Activated CD8-positive, alpha-beta memory T cell treated with anti-CD3 and anti-CD28 coated beads, Interleukin-2, amount 10 ng/mL, durations not matched to agents 7 days and 5 days (primary cell): ENCODE measurements at regions not wholly inside any gene's neighbourhood (a gene's known extent, or its start where the extent isn't known, plus 50 kb on each side); places are given as distances from the start of the nearest gene placed in this dataset.
"Not testable (repeated sequence)": the region's sequence is repeated elsewhere in the genome, so short reads cannot be mapped to it uniquely, and the experiment has no call there.

ENCODE experiments used
- ATAC-seq: fragments of 150-1000 bp; cut with Tn5 transposase; one replicate; pipeline ENCODE4 v1.10.0; 2021; ENCODE audit warnings: moderate library complexity
- CTCF ChIA-PET: fragments of 350-600 bp; sonication (Branson Sonifier 250); formaldehyde crosslinking; loops from one replicate; lab custom pipeline; 2021; ENCODE audit warnings: antibody characterized with exemption; lab: Charles Lee
- DNase-seq: peaks from one replicate; pipeline ENCODE4 v3.0.0-alpha.2; 2020
- H3K27ac Mint-ChIP-seq: one replicate; pipeline ENCODE4 v1.8.0; 2021; ENCODE audit warnings: mild to moderate bottlenecking, mixed read lengths
- H3K27me3 Mint-ChIP-seq: one replicate; pipeline ENCODE4 v1.8.0; 2021; ENCODE audit warnings: mixed read lengths
- H3K36me3 Mint-ChIP-seq: one replicate; pipeline ENCODE4 v1.8.0; 2021; ENCODE audit warnings: mild to moderate bottlenecking, mixed read lengths
- H3K4me1 Mint-ChIP-seq: one replicate; pipeline ENCODE4 v1.8.0; 2021; ENCODE audit warnings: mixed read lengths
- H3K4me3 Mint-ChIP-seq: one replicate; pipeline ENCODE4 v1.8.0; 2021; ENCODE audit warnings: mild to moderate bottlenecking, moderate library complexity, mixed read lengths
- H3K9me3 Mint-ChIP-seq: one replicate; pipeline ENCODE4 v1.8.0; 2022; ENCODE audit warnings: low read depth, mixed read lengths

GRCh38 chr10:125265579-125265955 lies 105.2 kb upstream of the CTBP2 start:
- CTCF ChIA-PET: no interaction called here
- no peaks in the 10 kb centered on the region for H3K36me3 Mint-ChIP-seq
- H3K4me1 Mint-ChIP-seq: no peaks in the 10 kb centered on the region
- H3K9me3 Mint-ChIP-seq: peaks cover 2% of the 10 kb centered on the region
- no peak for DNase-seq
- no peak for ATAC-seq
- no peak overlapping the region for H3K27ac Mint-ChIP-seq
- no peaks in the 10 kb centered on the region for H3K27me3 Mint-ChIP-seq
- H3K4me3 Mint-ChIP-seq: no peak overlapping the region

DNA sequence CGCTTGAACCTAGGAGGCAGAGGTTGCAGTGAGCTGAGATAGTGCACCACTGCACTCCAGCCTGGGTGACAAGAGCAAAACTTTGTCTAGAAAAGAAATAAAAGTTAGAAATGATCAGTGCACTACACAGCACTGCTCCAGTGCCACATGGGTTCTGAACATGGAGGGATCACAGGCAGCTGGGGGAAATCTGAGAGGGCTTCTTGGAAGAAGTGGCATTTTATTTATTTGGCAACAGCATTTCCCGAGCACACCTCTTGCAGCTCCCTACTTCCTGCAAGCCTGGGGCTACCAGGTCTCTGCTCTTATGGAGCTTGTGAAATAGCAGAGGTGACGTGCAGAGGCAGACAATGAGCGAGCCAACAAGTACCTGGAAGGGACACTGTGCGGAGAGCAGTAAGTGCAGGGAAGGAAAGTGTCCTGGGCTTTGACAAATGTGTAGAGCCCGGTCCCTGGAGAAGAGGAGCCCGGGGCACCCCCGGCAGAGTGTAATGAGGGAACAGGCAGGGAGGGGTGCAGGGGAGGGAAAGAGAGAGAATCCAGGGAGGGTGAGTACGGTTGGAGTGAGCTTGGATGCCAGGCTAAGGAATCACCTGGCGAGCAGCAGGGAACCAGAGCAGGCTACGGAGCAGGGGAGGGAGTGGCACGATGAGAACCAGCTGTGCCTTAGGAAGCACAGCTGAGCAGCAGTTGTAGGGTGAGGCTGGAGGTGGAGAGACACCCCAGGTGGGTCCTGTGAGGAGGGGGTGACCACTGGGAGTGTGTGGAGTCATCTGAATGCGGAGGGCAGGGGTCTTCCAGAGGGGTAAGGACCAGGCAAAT lies 104.6 kb upstream of the CTBP2 start:
- Mint-ChIP-seq H3K27ac (no peak overlapping the region), H3K4me1 (no peaks in the 10 kb centered on the region), H3K9me3 (peaks cover 2% of the 10 kb centered on the region), H3K4me3 (no peak overlapping the region), H3K27me3 (no peaks in the 10 kb centered on the region), H3K36me3 (no peaks in the 10 kb centered on the region)
- CTCF ChIA-PET: no interaction called here
- no peak for ATAC-seq
- no peak for DNase-seq

DNA sequence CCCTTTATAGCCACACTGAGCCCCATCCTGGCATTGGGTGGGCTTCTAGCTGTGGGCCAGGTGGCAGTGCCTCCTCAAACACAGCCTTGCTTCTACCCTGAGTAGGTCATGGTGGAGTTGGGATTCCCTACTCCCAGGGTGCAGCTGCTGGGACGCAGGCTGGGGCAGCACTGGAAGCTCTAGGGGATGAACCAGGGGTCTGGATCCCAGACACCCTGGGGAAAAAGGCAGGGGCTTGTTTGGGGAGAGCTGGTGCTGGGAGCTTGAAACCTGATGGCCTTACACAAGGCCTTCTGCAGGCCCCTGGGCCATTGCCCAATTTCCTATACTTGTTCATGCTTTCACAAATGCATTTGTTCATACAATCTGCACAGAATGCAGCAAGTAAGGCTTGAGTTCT lies 103.7 kb upstream of the CTBP2 start:
- Mint-ChIP-seq H3K4me3 (no peak overlapping the region), H3K27me3 (no peaks in the 10 kb centered on the region), H3K4me1 (no peaks in the 10 kb centered on the region), H3K9me3 (peaks cover 2% of the 10 kb centered on the region), H3K36me3 (no peaks in the 10 kb centered on the region), H3K27ac (no peak overlapping the region)
- CTCF ChIA-PET: no interaction called here
- no peak for ATAC-seq
- no peak for DNase-seq

DNA sequence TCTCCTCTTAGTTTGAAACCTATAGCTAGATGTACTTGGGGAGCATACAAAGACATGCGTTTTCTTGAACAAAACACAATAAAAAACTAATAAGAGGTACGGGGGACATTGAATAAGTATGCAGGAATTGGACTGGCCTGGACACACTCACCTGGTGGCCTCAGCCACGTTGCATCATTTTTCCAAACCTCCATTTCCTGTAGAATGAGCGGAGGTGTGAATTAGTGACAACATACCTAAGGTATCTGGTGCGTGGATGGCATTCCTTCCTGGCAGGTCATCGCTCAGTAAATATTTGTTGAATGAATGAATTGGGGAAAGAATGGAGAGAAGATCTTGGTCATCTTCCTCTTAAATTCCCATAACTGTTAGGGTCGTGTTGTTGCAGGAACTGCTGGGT lies 103.2 kb upstream of the CTBP2 start:
- DNase-seq (no peak), ATAC-seq (no peak)
- CTCF ChIA-PET: no interaction called here
- Mint-ChIP-seq H3K4me3 (no peak overlapping the region), H3K4me1 (no peaks in the 10 kb centered on the region), H3K36me3 (no peaks in the 10 kb centered on the region), H3K9me3 (peaks cover 2% of the 10 kb centered on the region), H3K27me3 (no peaks in the 10 kb centered on the region), H3K27ac (no peak overlapping the region)

- CTCF ChIA-PET: no interaction called here
- H3K4me1 Mint-ChIP-seq: no peaks in the 10 kb centered on the region
- ATAC-seq (no peak), DNase-seq (no peak)
- H3K36me3 Mint-ChIP-seq: no peaks in the 10 kb centered on the region
- H3K27me3 Mint-ChIP-seq: no peaks in the 10 kb centered on the region
- no peak overlapping the region for H3K4me3 Mint-ChIP-seq
- H3K9me3 Mint-ChIP-seq: peaks cover 2% of the 10 kb centered on the region
- H3K27ac Mint-ChIP-seq: no peak overlapping the region
Measured at GRCh38 chr10:125262920-125263319, 102.6 kb upstream of the CTBP2 start.

GRCh38 chr10:125262409-125262808 lies 102.0 kb upstream of the CTBP2 start:
- Mint-ChIP-seq H3K27me3 (no peaks in the 10 kb centered on the region), H3K9me3 (peaks cover 2% of the 10 kb centered on the region), H3K27ac (no peak overlapping the region), H3K4me3 (no peak overlapping the region), H3K36me3 (no peaks in the 10 kb centered on the region), H3K4me1 (no peaks in the 10 kb centered on the region)
- CTCF ChIA-PET: no interaction called here
- DNase-seq (no peak), ATAC-seq (no peak)

DNA sequence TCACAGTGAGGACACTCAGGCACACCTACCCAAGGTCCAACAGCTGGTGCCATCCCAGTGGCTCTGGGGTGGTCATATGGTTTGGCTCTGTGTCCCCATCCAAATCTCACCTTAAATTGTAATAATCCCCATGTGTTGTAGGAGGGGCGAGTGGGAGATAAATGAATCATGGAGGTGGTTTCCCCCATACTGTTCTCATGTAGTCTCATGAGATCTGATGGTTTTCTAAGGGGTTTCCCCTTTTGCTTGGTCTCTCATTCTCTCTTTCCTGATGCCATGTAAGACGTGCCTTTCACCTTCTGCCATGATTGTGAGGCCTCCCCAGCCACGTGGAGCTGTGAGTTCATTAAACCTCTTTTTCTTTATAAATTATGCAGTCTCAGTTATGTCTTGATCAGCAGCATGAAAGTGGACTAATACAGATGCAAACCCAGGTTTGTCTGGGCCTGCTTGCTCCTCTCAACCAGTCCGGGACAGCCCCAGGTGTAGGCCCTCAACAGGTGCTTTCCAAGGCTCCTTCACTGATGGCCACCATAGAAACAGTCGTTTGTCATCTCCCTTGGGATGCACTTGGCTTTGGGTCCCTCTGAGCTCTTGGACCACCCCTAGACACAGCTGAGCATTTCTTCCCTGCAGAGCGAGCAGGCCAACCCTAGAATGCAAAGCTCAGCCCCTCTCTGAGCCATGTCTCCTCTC lies 101.3 kb upstream of the CTBP2 start:
- no peaks in the 10 kb centered on the region for H3K4me1 Mint-ChIP-seq

DNA sequence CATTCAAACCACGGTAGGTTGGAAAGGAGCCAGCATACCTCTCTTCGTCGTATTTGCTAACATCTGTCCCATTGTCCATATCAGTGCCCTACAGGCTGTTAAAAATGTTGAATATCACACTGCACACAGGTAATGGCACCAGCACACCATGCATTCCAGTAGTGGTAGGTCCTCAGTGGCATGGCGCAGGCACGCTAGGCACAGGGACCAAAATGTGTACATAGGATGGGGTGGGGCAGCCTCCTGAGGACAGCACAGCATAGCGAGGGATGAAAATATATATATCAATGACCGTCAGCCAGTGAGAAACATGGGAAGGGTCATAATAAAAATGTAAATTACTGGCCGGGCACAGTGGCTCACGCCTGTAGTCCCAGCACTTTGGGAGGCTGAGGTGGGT lies 99.9 kb upstream of the CTBP2 start:
- Mint-ChIP-seq H3K27me3 (no peaks in the 10 kb centered on the region), H3K27ac (no peak overlapping the region), H3K4me1 (no peaks in the 10 kb centered on the region), H3K36me3 (no peaks in the 10 kb centered on the region), H3K9me3 (peaks cover 2% of the 10 kb centered on the region), H3K4me3 (no peak overlapping the region)
- ATAC-seq (no peak), DNase-seq (no peak)
- CTCF ChIA-PET: no interaction called here

More for the DNA sequence above, 101.3 kb upstream of the CTBP2 start:
- CTCF ChIA-PET: no interaction called here
- Mint-ChIP-seq H3K4me3 (no peak overlapping the region), H3K27me3 (no peaks in the 10 kb centered on the region), H3K27ac (no peak overlapping the region), H3K36me3 (no peaks in the 10 kb centered on the region), H3K9me3 (peaks cover 2% of the 10 kb centered on the region)
- DNase-seq: no peak
- no peak for ATAC-seq

DNA sequence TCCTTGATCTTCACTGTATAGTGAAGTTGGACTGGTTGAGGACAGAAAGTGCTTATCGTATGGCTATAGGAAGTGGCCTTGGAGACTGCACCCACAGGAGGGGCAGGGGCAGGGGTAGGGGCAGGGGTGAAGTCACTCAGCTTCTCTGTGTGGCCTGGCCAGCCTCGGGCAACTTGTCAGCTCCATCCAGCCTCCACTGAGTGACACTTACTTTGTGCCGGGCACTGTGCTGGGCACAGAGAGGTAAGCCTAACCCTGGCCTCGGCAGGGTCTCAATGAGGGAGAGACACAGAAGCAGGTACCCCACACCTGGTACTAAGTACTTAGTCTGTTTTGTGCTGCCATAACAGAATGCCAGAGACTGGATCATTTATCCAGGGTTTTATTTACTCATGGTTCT lies 99.3 kb upstream of the CTBP2 start:
- Mint-ChIP-seq H3K4me3 (no peak overlapping the region), H3K4me1 (no peaks in the 10 kb centered on the region), H3K27me3 (no peaks in the 10 kb centered on the region), H3K9me3 (peaks cover 2% of the 10 kb centered on the region), H3K27ac (no peak overlapping the region), H3K36me3 (no peaks in the 10 kb centered on the region)
- DNase-seq (no peak), ATAC-seq (no peak)
- CTCF ChIA-PET: no interaction called here

GRCh38 chr10:125258676-125259075 lies 98.3 kb upstream of the CTBP2 start:
- DNase-seq (no peak), ATAC-seq (no peak)
- no peak overlapping the region for H3K4me3 Mint-ChIP-seq
- no peaks in the 10 kb centered on the region for H3K4me1 Mint-ChIP-seq
- H3K27me3 Mint-ChIP-seq: no peaks in the 10 kb centered on the region
- H3K27ac Mint-ChIP-seq: no peak overlapping the region
- no peaks in the 10 kb centered on the region for H3K36me3 Mint-ChIP-seq
- CTCF ChIA-PET: no interaction called here
- H3K9me3 Mint-ChIP-seq: peaks cover 2% of the 10 kb centered on the region

DNA sequence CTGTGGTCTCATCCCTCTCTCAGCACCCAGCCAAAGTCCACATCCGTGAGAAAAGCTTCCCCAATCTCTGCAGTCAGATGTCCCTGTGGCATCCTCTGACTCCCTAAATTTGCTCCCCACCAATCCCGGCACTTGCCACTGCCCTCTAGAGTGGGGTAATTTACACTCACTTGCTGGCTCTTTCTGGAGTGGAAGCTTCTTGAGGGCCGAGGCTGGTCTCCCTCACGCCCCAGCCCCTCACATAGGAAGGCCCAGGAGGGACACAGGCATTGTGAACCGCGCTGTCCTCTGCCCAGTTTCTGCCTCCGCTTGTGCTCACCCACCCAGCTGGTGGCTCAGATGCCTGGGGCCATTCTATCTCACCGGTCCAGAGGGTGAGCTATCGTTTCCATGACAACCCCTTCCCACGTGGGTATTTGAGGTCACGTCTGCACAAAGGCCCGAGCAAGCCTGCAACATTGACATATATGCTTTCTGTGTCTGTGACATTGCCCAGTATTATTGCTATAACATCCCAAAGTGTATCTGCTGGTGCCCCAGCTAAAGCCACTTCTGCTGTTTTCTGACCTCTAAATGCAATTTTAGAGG lies 97.3 kb upstream of the CTBP2 start:
- Mint-ChIP-seq H3K36me3 (no peaks in the 10 kb centered on the region), H3K4me1 (no peaks in the 10 kb centered on the region), H3K27ac (no peak overlapping the region), H3K4me3 (no peak overlapping the region), H3K27me3 (no peaks in the 10 kb centered on the region), H3K9me3 (peaks cover 7% of the 10 kb centered on the region)
- ATAC-seq: no peak
- CTCF ChIA-PET: no interaction called here
- no peak for DNase-seq

DNA sequence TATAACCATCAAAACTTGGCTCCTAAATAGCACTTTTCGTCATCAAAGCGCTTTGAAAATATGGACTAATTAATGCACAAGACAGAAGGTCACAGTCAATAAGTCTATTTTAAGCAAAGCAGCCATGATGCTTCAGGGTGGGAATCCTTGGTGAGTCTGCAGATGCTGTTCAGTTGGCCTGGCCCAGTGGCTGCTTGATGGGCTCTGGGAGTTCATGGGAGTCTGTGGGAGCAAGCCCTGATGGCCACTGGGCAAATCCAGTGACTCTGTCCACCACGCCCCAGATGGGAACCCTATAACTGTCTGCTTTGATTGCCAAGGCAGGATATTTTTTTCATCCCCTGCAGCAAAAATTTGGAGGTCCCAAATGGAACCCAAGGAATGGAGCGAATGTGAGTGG lies 95.7 kb upstream of the CTBP2 start:
- H3K4me1 Mint-ChIP-seq: no peaks in the 10 kb centered on the region
- CTCF ChIA-PET: no interaction called here
- ATAC-seq: no peak

DNA sequence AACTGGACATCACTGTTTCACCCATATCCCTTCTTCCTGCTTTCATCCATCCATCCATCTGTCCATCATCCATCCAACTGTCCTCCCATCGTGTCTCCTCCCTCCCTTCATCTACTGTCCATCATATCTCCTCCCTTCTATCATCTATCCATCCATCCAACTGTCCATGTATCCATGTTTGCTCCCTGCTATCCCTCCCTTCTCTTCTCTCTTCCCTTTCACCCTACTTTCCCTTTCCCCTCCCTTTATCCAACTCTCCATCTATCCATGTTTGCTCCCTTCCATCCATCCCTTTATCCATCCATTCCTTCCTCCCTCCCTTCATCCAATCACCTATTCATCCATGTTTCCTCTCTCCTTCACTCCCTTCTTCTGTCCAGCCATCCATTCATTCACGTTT lies 92.6 kb upstream of the CTBP2 start:
- DNase-seq: no peak
- Mint-ChIP-seq H3K36me3 (no peaks in the 10 kb centered on the region), H3K9me3 (peaks cover 7% of the 10 kb centered on the region), H3K4me3 (no peak overlapping the region), H3K27ac (no peak overlapping the region), H3K27me3 (no peaks in the 10 kb centered on the region), H3K4me1 (no peaks in the 10 kb centered on the region)
- ATAC-seq: no peak
- CTCF ChIA-PET: no interaction called here

More for the DNA sequence above, 95.7 kb upstream of the CTBP2 start:
- peaks cover 9% of the 10 kb centered on the region for H3K9me3 Mint-ChIP-seq
- no peak overlapping the region for H3K27ac Mint-ChIP-seq
- H3K27me3 Mint-ChIP-seq: no peaks in the 10 kb centered on the region
- no peak for DNase-seq
- no peaks in the 10 kb centered on the region for H3K36me3 Mint-ChIP-seq
- no peak overlapping the region for H3K4me3 Mint-ChIP-seq

GRCh38 chr10:125250834-125251233 lies 90.5 kb upstream of the CTBP2 start:
- H3K27ac Mint-ChIP-seq, ATAC-seq, DNase-seq, H3K9me3 Mint-ChIP-seq, H3K4me3 Mint-ChIP-seq, H3K4me1 Mint-ChIP-seq, CTCF ChIA-PET, H3K27me3 Mint-ChIP-seq, H3K36me3 Mint-ChIP-seq: not testable (repeated sequence)
